Right atrium auricular region (tissue), 2 donors: ENCODE measurements at regions not wholly inside any gene's neighbourhood (a gene's known extent, or its start where the extent isn't known, plus 50 kb on each side); places are given as distances from the start of the nearest gene placed in this dataset.
A peak's percentile ranks its signal among the peaks of the same experiment; 100 is the strongest.

Experiments used
- DNase-seq: peaks from one replicate; pipeline ENCODE4 v3.0.0-alpha.2; 2019; ENCODE audit warnings: low spot score
- H3K27ac ChIP-seq, 2 donors: fragments of 200-600 bp; sonication (generic); 1 replicate in 1 of 2; 2 replicates in 1 of 2; pipeline ENCODE4 v1.5.1; 2016 to 2019
- H3K27me3 ChIP-seq, 2 donors: fragments of 200-600 bp; sonication (generic); one replicate each; pipeline versions ENCODE4 v1.5.1 to v1.6.0; 2017 to 2019
- H3K36me3 ChIP-seq: fragments of 200-600 bp; sonication (generic); one replicate; pipeline ENCODE4 v1.5.1; 2016
- H3K4me1 ChIP-seq, 2 donors: fragments of 200-600 bp; sonication (generic); one replicate each; pipeline versions ENCODE4 v1.5.1 to v1.6.0; 2017 to 2019
- H3K4me3 ChIP-seq, 2 donors: fragments of 200-600 bp; sonication (generic); 1 replicate in 1 of 2; 2 replicates in 1 of 2; pipeline ENCODE4 v1.5.1; 2017 to 2019; ENCODE audit warnings: mild to moderate bottlenecking in 1 of 2, moderate library complexity in 1 of 2
- H3K9me3 ChIP-seq, 2 donors: fragments of 200-600 bp; sonication (generic); one replicate each; pipeline ENCODE4 v1.5.1; 2019
- TF ChIP-seq, protein P1 (sequence below), 2 donors: fragments of 200-600 bp; sonication (generic); IDR thresholded peaks; one replicate each; pipeline ENCODE4 v1.5.1; 2019; ENCODE audit warnings: antibody characterized with exemption in 2 of 2

DNA sequence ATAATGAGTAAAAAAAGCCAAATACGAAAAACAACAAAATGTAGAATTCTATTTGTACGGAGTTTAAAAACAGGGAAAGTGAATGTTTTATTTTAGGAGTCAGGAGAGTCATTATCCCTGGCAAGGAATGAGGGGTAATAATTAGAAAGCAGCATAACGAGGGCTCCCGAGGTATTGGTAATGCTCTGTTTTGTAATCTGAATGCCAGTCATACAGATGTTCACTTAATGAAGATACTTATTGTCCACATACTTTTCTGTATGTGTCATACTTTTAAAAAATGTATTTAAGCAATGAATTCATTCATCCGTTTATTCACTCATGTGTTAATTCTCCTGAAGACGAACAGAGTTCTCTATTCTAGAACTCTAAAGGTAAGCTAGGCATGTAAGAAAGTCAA is 87.8 kb upstream of the BMP2K start:
- Histone ChIP-seq H3K27ac (no peak overlapping the region), H3K27me3 (no peaks in the 10 kb centered on the region), H3K9me3 (no peaks in the 10 kb centered on the region), H3K36me3 (no peaks in the 10 kb centered on the region), H3K4me1 (peaks cover 0 to 25% of the 10 kb centered on the region in 2 donors), H3K4me3 (no peak overlapping the region)
- DNase-seq = no peak
- TF ChIP-seq, protein P1, sequence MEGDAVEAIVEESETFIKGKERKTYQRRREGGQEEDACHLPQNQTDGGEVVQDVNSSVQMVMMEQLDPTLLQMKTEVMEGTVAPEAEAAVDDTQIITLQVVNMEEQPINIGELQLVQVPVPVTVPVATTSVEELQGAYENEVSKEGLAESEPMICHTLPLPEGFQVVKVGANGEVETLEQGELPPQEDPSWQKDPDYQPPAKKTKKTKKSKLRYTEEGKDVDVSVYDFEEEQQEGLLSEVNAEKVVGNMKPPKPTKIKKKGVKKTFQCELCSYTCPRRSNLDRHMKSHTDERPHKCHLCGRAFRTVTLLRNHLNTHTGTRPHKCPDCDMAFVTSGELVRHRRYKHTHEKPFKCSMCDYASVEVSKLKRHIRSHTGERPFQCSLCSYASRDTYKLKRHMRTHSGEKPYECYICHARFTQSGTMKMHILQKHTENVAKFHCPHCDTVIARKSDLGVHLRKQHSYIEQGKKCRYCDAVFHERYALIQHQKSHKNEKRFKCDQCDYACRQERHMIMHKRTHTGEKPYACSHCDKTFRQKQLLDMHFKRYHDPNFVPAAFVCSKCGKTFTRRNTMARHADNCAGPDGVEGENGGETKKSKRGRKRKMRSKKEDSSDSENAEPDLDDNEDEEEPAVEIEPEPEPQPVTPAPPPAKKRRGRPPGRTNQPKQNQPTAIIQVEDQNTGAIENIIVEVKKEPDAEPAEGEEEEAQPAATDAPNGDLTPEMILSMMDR (IDR thresholded peaks at IDR 0.05) = no peak

DNA sequence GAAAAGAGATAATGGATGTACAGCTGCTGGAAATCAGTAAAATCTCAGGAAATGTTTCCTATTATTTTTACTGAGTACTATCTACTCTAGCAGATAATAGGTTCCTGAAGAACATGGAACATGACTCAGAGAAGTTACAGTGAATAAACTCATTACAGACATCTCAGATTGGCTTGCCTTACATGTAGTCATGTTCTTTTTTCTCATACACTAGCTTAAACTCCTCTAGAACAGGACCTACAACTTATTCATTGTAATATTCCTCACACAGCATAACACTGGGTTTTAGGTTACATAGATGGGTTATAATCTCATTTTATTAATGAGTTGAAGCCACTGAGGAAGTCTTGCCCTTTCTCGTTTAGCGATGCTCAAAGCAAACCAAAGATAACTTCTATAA is 86.9 kb upstream of the BMP2K start:
- Histone ChIP-seq H3K9me3 (no peaks in the 10 kb centered on the region), H3K36me3 (no peaks in the 10 kb centered on the region), H3K4me1 (peaks cover 0 to 18% of the 10 kb centered on the region in 2 donors), H3K4me3 (no peak overlapping the region), H3K27ac (no peak overlapping the region), H3K27me3 (no peaks in the 10 kb centered on the region)
- no peak for DNase-seq
- TF ChIP-seq, protein P1 (IDR thresholded peaks at IDR 0.05) = no peak

DNA sequence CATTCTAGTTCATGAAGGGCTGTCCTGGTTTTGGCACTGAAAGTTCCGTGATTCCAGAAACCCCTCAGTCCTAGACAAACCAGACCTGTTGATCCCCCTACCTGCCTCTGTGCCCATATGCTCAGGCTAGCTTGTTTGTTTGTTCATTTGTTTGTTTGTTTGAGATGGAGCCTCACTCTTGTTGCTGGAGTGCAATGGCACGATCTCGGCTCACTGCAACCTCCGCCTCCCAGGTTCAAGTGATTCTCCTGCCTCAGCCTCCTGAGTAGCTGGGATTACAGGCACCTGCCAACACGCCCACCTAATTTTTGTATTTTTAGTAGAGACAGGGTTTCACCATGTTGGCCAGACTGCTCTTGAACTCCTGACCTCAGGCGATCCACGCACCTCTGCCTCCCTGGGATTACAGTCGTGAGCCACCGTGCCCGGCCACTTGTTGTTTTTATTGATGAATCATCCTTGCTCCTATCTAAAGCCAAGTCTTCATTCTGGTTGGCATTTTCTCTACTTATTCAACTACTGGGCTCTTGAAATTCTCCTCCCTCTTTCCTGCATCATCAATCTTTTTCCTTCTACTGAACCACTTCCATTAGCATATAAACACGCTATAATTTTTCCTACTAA is 86.3 kb upstream of the BMP2K start:
- peaks cover 0 to 13% of the 10 kb centered on the region in 2 donors for H3K4me1 ChIP-seq
- TF ChIP-seq, protein P1 (IDR thresholded peaks at IDR 0.05) = no peak
- H3K36me3 ChIP-seq = no peaks in the 10 kb centered on the region
- no peaks in the 10 kb centered on the region for H3K9me3 ChIP-seq
- no peak for DNase-seq
- H3K27me3 ChIP-seq = no peaks in the 10 kb centered on the region
- H3K27ac ChIP-seq = no peak overlapping the region
- H3K4me3 ChIP-seq = no peak overlapping the region

DNA sequence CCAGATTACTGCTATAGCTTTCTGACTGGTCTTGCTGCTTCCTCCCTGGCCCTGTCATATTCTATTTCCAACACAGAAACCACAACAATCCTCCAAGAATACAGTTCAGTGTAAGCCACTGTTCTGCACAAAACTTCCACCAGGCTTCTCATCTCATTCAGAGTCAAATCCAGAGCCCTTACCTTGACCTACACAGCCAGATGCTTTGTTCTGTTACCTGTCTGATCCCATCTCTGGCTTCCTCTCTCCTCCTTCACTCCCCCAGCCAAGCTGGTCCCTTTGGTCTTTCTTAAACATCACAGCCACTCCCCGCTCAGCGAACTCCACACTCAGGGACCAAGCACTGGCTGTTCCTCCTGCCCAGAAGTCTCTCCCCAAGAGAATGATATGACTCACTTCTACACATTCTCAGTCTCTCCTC is 84.8 kb upstream of the BMP2K start:
- Histone ChIP-seq H3K27ac (peak overlapping the region; percentile 46 to 87), H3K36me3 (no peaks in the 10 kb centered on the region), H3K4me1 (peaks cover 0 to 13% of the 10 kb centered on the region in 2 donors), H3K4me3 (no peak overlapping the region), H3K27me3 (no peaks in the 10 kb centered on the region), H3K9me3 (no peaks in the 10 kb centered on the region)
- TF ChIP-seq, protein P1 (IDR thresholded peaks at IDR 0.05) = no peak
- no peak for DNase-seq

DNA sequence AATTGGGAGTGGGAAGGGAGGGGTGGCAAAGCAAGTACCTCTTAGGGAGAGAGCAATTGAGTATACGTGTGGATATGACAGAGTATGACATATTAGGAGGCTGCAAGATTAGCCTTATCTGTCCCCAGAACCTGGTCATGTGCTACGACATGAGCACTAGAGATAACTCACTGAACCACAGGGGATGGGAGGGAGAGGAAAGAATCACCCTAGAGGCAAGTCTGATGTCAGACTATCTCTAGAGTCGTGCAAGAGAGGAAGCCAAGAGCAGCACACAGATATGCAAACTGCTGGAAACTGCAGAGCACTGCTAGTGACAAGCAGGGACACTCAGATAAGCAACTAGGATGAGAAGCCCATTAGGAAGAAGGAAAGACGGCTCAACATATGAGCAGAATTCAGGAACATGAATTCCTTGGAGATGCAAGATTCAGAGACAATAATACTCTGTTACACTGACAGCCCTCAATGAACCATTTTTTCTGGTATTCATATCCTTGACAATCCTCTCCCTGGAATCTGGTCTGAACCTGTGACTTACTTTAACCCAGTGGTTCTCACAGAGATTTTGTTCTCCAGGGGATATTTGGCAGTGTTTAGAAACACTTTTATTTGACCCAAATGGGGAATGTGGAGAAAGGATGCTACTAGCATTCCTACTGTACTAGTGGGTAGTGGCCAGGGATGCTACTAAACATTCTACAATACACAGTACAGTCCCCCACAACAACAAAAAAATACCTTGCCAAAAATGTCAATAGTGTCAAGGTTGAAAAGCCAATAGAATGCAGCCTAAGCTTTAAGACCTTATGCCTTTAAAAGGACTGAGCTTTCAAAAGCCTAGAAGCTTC is 84.0 kb upstream of the BMP2K start:
- no peak overlapping the region for H3K4me3 ChIP-seq
- H3K4me1 ChIP-seq = peaks cover 0 to 13% of the 10 kb centered on the region in 2 donors
- peak overlapping the region; percentile 61 to 87 for H3K27ac ChIP-seq
- TF ChIP-seq, protein P1 (IDR thresholded peaks at IDR 0.05) = no peak
- no peaks in the 10 kb centered on the region for H3K36me3 ChIP-seq
- DNase-seq = no peak
- H3K9me3 ChIP-seq = no peaks in the 10 kb centered on the region
- no peaks in the 10 kb centered on the region for H3K27me3 ChIP-seq
